Activated T-cell treated with anti-CD3 and anti-CD28 coated beads for 48 hours (primary cell): ENCODE measurements at regions not wholly inside any gene's neighbourhood (a gene's known extent, or its start where the extent isn't known, plus 50 kb on each side); places are given as distances from the start of the nearest gene placed in this dataset.
"Not testable (repeated sequence)": the region's sequence is repeated elsewhere in the genome, so short reads cannot be mapped to it uniquely, and the experiment has no call there.

Experiments
- DNase-seq: peaks from one replicate; pipeline ENCODE4 v3.0.0-alpha.2; 2020; ENCODE audit warnings: low read depth

DNA sequence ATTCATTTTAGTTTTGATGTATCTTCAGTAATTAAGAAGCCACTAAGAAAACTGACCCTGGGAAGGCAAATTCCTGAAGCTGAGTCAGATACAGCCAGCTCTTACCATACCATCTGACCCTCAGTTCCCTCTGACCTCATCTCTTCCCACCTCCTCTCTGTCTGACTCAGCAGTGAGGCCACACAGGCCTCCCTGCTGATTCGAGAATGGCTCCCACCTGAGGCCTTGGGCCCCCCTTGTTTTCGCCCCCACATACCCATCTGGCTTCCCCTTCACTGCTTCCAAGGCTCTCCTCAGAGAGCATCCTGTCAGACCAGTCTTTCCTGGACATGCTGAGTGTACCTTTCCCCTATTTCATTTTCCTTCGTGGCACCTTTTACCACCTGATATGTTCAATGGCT is 71.0 kb upstream of the CYP1B1 start:
- peak; percentile 4 for DNase-seq

DNA sequence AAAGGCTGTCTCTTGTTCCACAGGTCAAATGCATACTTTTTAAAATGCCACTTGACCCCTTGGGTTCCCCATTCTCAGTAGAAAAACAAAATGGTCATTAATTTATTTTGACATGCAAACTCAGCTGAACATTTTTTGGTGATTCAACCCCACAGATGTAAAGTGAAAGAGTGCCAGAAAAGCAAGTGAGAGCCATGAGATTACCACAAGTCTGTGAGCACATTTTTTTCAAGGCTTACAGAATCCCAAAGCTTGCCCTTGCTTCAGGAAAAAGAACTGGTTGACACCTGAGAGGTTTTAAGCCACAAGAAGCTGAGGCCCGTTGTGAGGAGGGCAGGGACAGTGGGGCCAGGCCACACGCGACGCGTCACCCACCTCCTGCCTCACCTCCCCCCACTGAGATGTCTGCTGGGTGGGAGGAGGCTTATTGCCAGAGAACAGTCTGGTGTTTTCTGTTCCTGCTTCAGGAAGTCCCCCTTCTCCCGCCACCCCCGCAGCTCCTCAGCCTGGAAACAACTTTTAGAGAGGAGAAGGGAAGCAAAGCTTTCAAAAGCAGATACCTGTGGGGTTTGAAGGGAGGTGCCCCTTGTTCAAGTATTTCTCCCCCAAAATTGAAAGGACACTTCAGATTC is 70.4 kb upstream of the CYP1B1 start:
- no peak for DNase-seq

DNA sequence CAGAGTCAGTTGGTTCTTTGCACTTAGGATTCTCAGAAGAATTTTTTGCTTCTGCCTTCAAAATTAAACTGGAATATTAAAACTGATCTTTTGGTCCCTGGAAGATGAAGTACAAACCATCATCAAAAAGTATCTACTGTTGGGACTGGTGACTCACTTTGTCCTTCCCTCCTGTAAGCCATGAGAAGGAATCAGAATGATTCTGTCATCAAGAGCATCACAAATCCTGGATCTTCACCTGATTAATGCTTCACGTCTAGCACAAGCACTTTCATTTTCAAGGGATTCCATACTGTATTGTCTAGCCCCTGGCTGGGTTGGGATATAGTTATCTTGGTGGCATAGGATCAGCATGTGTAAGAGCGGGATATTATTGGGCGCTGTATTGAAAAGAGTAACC is 69.3 kb upstream of the CYP1B1 start:
- no peak for DNase-seq

DNA sequence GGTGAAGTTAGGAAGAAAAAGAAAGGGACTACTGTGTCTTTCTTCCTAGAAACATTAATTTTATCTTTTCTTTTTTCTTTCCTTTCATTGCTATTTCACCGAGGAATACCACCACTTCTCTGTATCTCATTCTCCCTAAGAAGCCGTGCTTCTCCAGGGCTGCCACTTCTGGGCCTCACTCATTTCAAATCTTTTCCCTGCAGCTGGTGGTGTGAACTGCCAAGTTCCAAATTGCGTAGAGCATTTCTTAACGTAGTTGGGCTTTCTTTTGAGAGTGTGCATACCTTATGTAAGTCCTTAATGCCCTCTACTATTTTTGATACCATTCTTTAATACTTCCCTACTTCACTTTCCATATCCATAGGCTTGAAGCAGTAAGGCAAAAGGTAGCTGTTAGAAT is 66.7 kb upstream of the CYP1B1 start:
- no peak for DNase-seq

DNA sequence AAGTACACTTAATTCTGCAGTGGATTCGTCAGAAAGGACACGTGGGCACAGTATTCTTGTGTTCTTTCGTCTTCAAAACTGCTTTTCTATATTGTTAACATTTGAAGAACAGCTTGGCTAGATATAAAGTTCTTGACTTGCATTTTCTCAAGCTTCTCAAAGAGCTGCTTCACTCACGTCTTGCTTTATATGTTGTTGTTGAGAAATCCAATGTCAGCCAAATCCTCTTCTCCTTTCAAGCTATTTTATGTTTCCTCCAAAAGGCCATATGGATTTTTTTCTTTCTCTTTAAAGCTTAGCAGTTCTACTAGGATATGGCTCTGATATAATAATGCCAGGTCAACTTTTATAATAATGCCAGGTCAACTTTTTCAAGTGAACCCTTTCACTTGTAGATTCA is 65.5 kb upstream of the CYP1B1 start:
- DNase-seq: no peak

DNA sequence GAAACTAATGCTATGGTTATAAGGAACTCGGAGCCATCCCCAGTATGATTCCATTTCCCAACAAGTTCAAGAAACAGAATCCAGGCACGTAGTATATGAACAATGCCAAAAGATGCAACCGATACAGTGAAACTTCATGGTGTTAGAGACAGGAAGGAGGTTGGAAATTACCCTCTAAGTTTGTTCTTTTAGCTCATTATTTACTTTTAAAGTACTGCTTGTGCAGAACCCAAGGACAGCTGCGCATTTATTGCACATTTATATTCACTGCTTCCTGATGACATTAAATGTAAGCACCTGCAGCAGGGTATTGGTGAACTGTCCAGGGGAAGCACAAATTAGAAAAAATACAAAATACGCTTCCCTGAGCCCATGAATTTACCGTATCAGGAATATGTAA is 63.0 kb upstream of the CYP1B1 start:
- DNase-seq: no peak

DNA sequence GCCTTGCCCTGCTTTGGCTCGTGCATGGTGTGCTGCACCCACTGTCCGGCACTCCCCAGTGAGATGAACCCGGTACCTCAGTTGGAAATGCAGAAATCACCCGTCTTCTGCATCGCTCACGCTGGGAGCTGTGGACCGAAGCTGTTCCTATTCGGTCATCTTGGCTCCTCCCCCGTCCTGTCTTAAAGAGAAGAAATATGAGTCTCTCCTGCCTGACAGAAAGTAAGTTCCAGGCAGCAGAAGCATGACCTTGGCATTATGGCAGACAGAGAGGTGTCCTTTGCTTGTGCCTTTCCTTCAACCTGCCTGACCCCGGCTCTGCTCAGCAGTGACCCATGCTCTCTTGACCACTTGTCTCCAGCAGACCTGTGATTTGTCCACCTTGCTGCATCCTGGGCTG is 62.5 kb upstream of the CYP1B1 start:
- no peak for DNase-seq

DNA sequence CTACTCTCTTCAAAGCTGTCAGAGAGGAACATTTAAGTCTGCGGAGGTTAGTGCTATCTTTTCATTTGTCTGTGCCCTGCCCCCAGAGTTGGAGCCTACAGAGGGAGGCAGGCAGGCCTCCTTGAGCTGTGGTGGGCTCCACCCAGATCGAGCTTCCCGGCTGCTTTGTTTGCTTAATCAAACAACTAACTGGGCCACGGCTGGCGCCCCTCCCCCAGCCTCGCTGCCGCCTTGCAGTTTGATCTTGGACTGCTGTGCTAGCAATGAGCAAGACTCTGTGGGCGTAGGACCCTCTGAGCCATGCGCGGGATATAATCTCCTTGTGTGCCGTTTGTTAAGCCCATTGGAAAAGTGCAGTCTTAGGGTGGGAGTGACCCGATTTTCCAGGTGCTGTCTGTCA is 62.0 kb upstream of the CYP1B1 start:
- DNase-seq: not testable (repeated sequence)

DNA sequence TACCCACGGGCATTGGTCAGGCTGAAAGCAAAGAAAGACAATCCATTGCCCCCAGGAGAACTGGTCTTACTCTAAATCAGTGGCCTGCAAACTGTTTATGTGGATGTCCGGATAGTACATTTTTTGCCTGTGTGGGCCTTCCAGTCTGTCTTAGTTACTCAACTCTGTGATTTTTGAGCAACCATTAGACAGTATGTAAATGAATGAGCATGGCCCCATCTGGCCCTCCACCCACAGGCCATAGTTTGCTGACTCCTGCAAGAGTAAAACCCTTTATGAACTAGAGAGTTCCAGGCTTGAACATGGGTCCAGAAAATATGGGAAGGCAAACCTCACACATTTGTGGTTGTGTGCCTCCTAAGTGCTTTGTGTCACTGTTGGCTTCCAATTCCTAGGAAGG is 55.7 kb upstream of the CYP1B1 start:
- DNase-seq: no peak

DNA sequence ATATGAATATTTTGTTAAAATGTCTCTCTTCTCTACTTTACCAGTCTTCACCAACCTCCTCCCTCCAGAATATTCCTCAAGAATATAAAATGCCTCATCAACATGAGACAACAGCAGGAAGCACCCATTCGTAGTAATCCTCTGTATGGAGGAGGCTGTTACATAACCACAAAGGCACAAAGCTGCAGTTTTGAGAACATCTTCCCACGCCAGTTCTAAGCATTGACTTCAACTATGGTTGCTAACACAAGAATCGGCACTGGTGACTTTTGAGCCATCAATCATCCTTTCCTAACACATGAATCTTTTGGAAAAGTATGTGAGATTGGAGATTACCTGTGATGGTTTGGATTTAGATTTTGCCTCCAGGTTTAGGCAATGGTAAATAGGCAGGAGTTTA is 54.9 kb upstream of the CYP1B1 start:
- no peak for DNase-seq

DNA sequence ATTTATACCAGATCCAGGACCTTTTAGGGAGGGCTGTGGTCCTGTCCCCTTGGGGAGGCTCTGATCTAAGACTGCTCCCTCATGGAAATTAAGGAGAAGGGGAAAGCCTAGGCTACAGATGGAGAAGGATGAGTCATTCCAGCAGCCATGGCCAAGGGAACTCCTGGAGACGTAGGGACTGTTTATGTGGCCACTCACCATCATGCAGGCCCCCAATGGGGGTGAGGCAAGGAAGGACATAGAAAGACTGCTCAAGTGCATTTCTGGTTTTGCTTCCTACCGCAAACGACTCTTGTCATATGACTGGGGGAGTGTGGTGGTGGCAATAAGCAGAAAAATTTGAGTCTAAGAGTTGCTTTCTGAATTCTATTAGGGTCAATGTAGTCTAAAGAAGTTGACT is 54.0 kb upstream of the CYP1B1 start:
- no peak for DNase-seq

DNA sequence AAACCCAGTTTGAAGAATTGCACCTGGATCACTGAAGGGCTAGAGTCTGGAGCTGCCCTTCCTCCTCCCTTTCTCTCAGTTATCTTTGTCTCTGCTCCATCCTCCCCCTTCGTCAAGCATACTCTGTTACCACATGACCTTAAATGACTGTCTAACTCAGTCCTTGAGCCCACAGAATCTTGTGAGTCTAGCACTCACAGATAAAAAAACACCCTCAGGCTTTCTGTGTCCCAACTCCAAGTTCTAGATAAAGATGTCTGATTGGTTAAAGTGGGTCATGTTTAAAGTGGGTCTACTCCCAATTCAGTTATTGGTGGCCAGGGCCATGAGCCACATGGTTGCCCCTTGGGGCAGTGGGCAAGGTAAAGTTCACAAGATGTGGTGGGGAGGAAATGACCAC is 53.5 kb upstream of the CYP1B1 start:
- DNase-seq: no peak

DNA sequence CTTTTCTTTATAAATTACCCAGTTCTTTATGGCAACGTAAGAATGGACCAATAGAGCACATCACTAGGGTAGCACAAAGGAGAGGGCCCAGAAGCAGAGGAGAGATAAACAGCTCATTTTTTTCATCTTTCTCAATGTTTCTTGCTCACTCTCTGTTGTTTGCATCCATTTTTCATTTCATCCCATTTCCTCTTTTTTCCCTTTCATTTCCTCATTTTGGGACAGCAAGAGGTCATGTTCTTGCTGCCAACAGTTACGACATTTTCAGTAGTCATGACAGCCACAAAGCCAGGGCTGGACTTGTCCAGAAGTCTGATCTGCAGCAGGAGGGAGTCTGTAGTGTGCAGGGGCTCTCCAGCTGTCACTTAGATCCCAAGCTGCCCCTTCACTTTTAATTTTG is 52.7 kb upstream of the CYP1B1 start:
- DNase-seq: no peak

DNA sequence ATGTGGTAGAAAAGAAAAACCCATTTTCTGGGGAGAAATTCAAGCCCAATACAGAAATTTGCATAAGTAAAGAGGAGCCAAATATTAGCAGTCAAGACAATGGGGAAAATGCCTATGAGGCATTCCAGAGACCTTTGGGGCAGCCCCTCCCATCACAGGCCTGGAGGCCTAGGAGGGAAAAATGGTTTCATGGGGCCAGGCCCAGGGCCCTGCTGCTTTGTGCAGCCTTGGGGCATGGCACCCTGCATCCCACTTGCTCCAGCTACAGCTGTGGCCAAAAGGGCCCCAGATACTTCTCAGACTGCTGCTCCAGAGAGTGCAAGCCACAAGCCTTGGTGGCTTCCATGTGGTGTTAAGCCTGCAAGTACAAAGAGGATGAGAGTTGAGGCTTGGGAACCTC is 51.3 kb upstream of the CYP1B1 start:
- DNase-seq: no peak

DNA sequence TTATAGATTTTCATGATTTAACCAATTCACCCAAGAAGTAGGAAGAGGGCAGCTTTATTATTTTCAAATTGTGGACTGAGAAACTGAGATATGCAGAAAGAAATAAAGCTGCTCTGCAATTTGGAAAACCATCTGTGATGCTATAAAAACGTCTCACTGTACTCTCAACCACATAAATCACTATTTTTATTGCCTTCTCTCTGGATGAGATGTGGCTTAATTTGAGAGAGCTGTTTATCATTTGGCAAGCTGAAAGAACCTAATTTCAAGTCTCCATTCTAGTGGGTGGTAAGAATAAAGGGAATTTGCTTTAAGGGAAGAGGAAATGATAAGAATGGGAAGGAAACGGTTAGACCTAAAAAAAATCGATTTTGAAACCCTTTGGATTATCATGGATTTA is 49.9 kb upstream of the CYP1B1 start:
- no peak for DNase-seq
